Activated CD4-positive, alpha-beta T cell treated with anti-CD3 and anti-CD28 coated beads for 36 hours (primary cell): ENCODE measurements at regions not wholly inside any gene's neighbourhood (a gene's known extent, or its start where the extent isn't known, plus 50 kb on each side); places are given as distances from the start of the nearest gene placed in this dataset.

Experiments used
- ATAC-seq: fragments of 200-7000 bp; cut with Tn5 transposase; one replicate; pipeline ENCODE4 v1.10.0; 2021; ENCODE audit warnings: mild to moderate bottlenecking, moderate library complexity
- CTCF ChIA-PET: fragments of 350-600 bp; sonication (Branson Sonifier 250); formaldehyde crosslinking; loops from one replicate; lab custom pipeline; 2021; ENCODE audit warnings: antibody characterized with exemption; lab: Charles Lee
- POLR2A ChIA-PET: fragments of 350-600 bp; sonication (Branson Sonifier 250); formaldehyde crosslinking; loops from one replicate; lab custom pipeline; 2021; ENCODE audit warnings: antibody characterized with exemption, inconsistent platforms; lab: Charles Lee
- DNase-seq: peaks from one replicate; pipeline ENCODE4 v3.0.0-alpha.2; 2020
- H3K27ac Mint-ChIP-seq: one replicate; pipeline ENCODE4 v1.8.0; 2021; ENCODE audit warnings: mixed read lengths
- H3K27me3 Mint-ChIP-seq: one replicate; pipeline ENCODE4 v1.8.0; 2021; ENCODE audit warnings: mixed read lengths
- H3K36me3 Mint-ChIP-seq: one replicate; pipeline ENCODE4 v1.8.0; 2021; ENCODE audit warnings: low read depth, mixed read lengths
- H3K4me1 Mint-ChIP-seq: one replicate; pipeline ENCODE4 v1.8.0; 2021; ENCODE audit warnings: mixed read lengths
- H3K4me3 Mint-ChIP-seq: one replicate; pipeline ENCODE4 v1.8.0; 2021; ENCODE audit warnings: mild to moderate bottlenecking, moderate library complexity, mixed read lengths
- H3K9me3 Mint-ChIP-seq: one replicate; pipeline ENCODE4 v1.8.0; 2021; ENCODE audit warnings: low read depth, mixed read lengths
- intact Hi-C, 2 experiments: fragments of 100-400 bp; cut with DNase I in 1 of 2; cut with micrococcal nuclease in 1 of 2; formaldehyde crosslinking; loops; one replicate each; pipeline versions ENCODE4 v1.14.2 to v1.15.1; 2022 to 2024; cut with DNase I, micrococcal nuclease

- peaks cover 25% of the 10 kb centered on the region for H3K4me1 Mint-ChIP-seq
Observed at GRCh38 chr3:177282119-177282655, 84.9 kb upstream of the TBL1XR1 start.

DNA sequence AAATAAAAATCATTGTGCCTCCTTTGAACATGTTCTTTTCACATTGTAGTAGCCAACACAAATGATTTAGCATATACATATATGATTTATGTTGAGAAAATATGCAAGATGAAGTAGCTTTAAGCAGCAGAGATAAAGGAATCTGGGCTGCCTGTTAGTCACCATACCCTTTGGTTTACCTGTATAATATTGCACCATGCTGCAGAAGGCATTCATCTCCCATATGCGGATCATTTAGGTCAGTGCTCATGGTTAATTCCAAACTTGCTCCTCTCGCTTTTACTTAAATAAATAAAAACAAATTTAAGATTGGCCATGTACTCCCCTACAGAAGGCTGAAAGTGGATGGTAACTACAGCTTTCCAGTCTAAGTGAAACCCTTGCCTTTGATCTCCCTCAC is 86.7 kb upstream of the TBL1XR1 start:
- DNase-seq = no peak
- Mint-ChIP-seq H3K27ac (no peak overlapping the region), H3K27me3 (no peaks in the 10 kb centered on the region), H3K36me3 (no peaks in the 10 kb centered on the region), H3K4me1 (peaks cover 25% of the 10 kb centered on the region), H3K4me3 (no peak overlapping the region), H3K9me3 (no peaks in the 10 kb centered on the region)
- ChIA-PET CTCF (no interaction called here), POLR2A (no interaction called here)
- intact Hi-C loops = no loop called here
- ATAC-seq = no peak

More at GRCh38 chr3:177282119-177282655, 84.9 kb upstream of the TBL1XR1 start:
- Mint-ChIP-seq H3K36me3 (no peaks in the 10 kb centered on the region), H3K4me3 (no peak overlapping the region), H3K27ac (no peak overlapping the region), H3K9me3 (no peaks in the 10 kb centered on the region), H3K27me3 (no peaks in the 10 kb centered on the region)
- intact Hi-C loops = no loop called here
- no peak for ATAC-seq
- POLR2A ChIA-PET = no interaction called here
- no peak for DNase-seq
- CTCF ChIA-PET = interaction anchor here (0.8 kb wide), 1 partner anchor 14 kb away, joined by 3 read pairs; no protein-coding TSS in a partner anchor

DNA sequence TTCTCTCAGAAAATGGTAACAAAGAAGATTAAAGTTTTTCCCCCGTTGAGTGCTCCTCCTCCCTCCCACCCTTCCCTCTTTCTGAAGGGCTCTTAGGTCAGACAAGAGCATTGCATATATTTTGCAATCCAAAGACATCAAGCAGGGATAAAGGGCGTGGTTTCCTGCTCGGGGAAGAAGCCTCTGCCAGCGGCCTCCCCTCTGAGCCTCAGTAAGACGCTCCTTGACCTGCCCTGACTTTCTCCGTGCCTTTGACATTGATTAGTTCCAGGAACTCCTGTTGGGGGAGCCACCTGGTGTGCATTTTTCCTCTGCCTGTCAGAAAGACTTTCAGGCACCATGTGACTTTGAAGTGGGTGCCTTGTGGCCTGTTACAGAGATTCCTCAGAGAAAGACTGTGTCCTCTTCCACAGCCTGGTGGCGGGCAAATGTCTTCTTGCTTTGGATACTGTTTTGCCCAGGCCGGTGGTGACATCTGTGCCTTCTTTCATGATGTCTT is 87.2 kb upstream of the TBL1XR1 start:
- H3K36me3 Mint-ChIP-seq = no peaks in the 10 kb centered on the region
- H3K9me3 Mint-ChIP-seq = no peaks in the 10 kb centered on the region
- POLR2A ChIA-PET = no interaction called here
- H3K27ac Mint-ChIP-seq = no peak overlapping the region
- no peak overlapping the region for H3K4me3 Mint-ChIP-seq
- intact Hi-C loops = no loop called here
- DNase-seq (peak; percentile 61), ATAC-seq (peak; percentile 81)
- H3K27me3 Mint-ChIP-seq = no peaks in the 10 kb centered on the region
- H3K4me1 Mint-ChIP-seq = peaks cover 25% of the 10 kb centered on the region
- CTCF ChIA-PET = no interaction called here

GRCh38 chr3:177286034-177286433 is 88.8 kb upstream of the TBL1XR1 start:
- Mint-ChIP-seq H3K27me3 (no peaks in the 10 kb centered on the region), H3K4me3 (no peak overlapping the region), H3K27ac (no peak overlapping the region), H3K36me3 (no peaks in the 10 kb centered on the region), H3K4me1 (peaks cover 19% of the 10 kb centered on the region), H3K9me3 (no peaks in the 10 kb centered on the region)
- DNase-seq (no peak), ATAC-seq (no peak)
- POLR2A ChIA-PET = no interaction called here
- intact Hi-C loops = no loop called here
- CTCF ChIA-PET = no interaction called here

DNA sequence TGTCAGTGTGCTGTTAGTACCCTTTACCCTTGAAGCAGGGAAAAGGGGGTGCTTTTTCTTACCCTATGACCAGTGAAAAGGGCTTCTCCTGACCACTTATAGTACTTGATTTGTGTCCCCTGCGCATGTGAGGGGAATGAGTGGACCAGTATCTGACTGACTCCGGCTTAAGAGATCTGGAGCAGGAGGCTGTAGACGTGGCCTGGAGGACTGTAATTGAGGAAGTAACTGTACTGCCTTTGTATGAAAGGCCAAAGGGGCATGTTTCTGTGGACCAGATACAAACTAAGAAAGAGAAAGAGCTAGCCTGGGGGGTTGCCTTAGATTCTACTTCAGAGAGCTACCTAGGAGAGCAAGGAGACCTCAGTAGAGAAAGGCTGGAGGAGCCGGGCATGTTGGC is 89.9 kb upstream of the TBL1XR1 start:
- ChIA-PET CTCF (no interaction called here), POLR2A (no interaction called here)
- Mint-ChIP-seq H3K36me3 (no peaks in the 10 kb centered on the region), H3K9me3 (no peaks in the 10 kb centered on the region), H3K4me3 (no peak overlapping the region), H3K4me1 (peaks cover 7% of the 10 kb centered on the region), H3K27me3 (no peaks in the 10 kb centered on the region), H3K27ac (no peak overlapping the region)
- intact Hi-C loops = no loop called here
- no peak for DNase-seq
- ATAC-seq = no peak

DNA sequence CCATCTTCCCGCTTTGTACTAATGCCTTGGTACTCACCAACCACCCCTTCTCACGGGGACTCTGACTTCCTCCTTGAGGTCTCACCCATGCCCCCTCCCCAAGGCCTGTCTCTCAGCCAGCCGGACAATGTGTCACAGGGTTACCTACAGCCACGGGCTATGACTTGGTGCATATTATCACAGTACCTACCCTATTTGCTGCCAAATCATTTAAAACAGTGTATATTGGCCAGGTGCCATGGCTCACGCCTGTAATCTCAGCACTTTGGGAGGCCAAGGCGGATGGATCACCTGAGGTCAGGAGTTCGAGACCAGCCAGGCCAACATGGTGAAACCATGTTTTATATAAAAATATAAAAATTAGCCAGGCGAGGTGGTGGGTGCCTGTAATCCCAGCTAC is 93.4 kb upstream of the TBL1XR1 start:
- ATAC-seq (no peak), DNase-seq (no peak)
- H3K4me1 Mint-ChIP-seq = no peaks in the 10 kb centered on the region
- POLR2A ChIA-PET = no interaction called here
- no peak overlapping the region for H3K27ac Mint-ChIP-seq
- no peak overlapping the region for H3K4me3 Mint-ChIP-seq
- no peaks in the 10 kb centered on the region for H3K27me3 Mint-ChIP-seq
- intact Hi-C loops = no loop called here
- no peaks in the 10 kb centered on the region for H3K36me3 Mint-ChIP-seq
- CTCF ChIA-PET = no interaction called here
- no peaks in the 10 kb centered on the region for H3K9me3 Mint-ChIP-seq

DNA sequence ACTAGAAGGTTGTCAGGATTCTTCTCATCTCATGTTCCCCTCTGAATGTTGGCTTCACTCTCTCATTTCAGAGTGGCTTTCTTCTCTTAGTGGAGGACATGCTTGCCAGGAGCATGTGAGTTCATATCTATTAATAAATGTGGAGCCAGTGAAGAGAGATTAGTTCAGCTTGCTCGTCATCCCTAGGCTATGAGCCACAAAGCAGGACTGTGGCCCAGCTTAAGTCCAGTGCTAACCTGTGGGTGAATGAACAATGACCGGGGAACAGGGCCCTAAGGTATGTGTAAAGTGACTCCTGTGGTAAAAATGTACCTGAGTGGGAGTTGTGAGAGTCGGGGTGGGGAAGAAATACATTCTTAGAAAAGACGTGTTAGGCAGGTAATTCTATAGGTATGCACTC is 96.9 kb upstream of the TBL1XR1 start:
- ChIA-PET POLR2A (no interaction called here), CTCF (no interaction called here)
- no peak overlapping the region for H3K4me3 Mint-ChIP-seq
- no peaks in the 10 kb centered on the region for H3K4me1 Mint-ChIP-seq
- H3K27ac Mint-ChIP-seq = no peak overlapping the region
- intact Hi-C loops = no loop called here
- ATAC-seq = no peak
- no peaks in the 10 kb centered on the region for H3K27me3 Mint-ChIP-seq
- no peaks in the 10 kb centered on the region for H3K36me3 Mint-ChIP-seq
- no peaks in the 10 kb centered on the region for H3K9me3 Mint-ChIP-seq
- no peak for DNase-seq

- no peak overlapping the region for H3K4me3 Mint-ChIP-seq
- no peak for DNase-seq
- H3K36me3 Mint-ChIP-seq = no peaks in the 10 kb centered on the region
- H3K27ac Mint-ChIP-seq = no peak overlapping the region
- ChIA-PET POLR2A (no interaction called here), CTCF (no interaction called here)
- no peak for ATAC-seq
- H3K27me3 Mint-ChIP-seq = no peaks in the 10 kb centered on the region
- H3K9me3 Mint-ChIP-seq = no peaks in the 10 kb centered on the region
- H3K4me1 Mint-ChIP-seq = no peaks in the 10 kb centered on the region
- intact Hi-C loops = no loop called here
Observed at GRCh38 chr3:177295116-177295515, 97.8 kb upstream of the TBL1XR1 start.

DNA sequence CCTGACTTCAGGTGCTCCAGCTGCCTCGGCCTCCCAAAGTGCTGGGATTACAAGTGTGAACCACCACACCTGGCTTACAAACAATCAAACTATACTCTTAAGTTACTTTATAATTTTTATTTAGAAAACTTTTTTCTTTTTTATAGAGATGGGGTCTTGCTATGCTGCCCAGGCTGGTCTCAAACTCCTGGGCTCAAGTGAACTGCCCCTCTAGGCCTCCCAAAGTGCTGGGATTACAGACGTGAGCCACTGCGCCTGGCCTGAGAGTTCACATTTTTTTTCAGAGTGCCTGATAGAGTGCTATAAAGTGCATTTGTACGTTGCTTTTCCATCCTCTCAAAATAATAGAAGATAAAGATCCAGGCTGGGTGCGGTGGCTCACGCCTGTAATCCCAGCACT is 102.0 kb upstream of the TBL1XR1 start:
- CTCF ChIA-PET = interaction anchor here (0.6 kb wide), 1 partner anchor 514 kb away, joined by 3 read pairs; no protein-coding TSS in a partner anchor
- no peaks in the 10 kb centered on the region for H3K36me3 Mint-ChIP-seq
- H3K27ac Mint-ChIP-seq = no peak overlapping the region
- POLR2A ChIA-PET = no interaction called here
- DNase-seq (no peak), ATAC-seq (no peak)
- H3K27me3 Mint-ChIP-seq = no peaks in the 10 kb centered on the region
- no peak overlapping the region for H3K4me3 Mint-ChIP-seq
- no peaks in the 10 kb centered on the region for H3K9me3 Mint-ChIP-seq
- H3K4me1 Mint-ChIP-seq = no peaks in the 10 kb centered on the region
- intact Hi-C loops = no loop called here

GRCh38 chr3:177300039-177300833 is 103.0 kb upstream of the TBL1XR1 start:
- H3K27me3 Mint-ChIP-seq = no peaks in the 10 kb centered on the region
- ATAC-seq (no peak), DNase-seq (no peak)
- POLR2A ChIA-PET = no interaction called here
- no peak overlapping the region for H3K27ac Mint-ChIP-seq
- H3K4me3 Mint-ChIP-seq = no peak overlapping the region
- intact Hi-C loops = no loop called here
- no peaks in the 10 kb centered on the region for H3K36me3 Mint-ChIP-seq
- H3K4me1 Mint-ChIP-seq = no peaks in the 10 kb centered on the region
- CTCF ChIA-PET = interaction anchor here (0.6 kb wide), 1 partner anchor 513 kb away, joined by 3 read pairs; no protein-coding TSS in a partner anchor
- no peaks in the 10 kb centered on the region for H3K9me3 Mint-ChIP-seq

GRCh38 chr3:177300842-177301241 is 103.6 kb upstream of the TBL1XR1 start:
- ATAC-seq = no peak
- Mint-ChIP-seq H3K27me3 (no peaks in the 10 kb centered on the region), H3K4me1 (no peaks in the 10 kb centered on the region), H3K4me3 (no peak overlapping the region), H3K36me3 (no peaks in the 10 kb centered on the region), H3K27ac (no peak overlapping the region), H3K9me3 (no peaks in the 10 kb centered on the region)
- CTCF ChIA-PET = no interaction called here
- no peak for DNase-seq
- POLR2A ChIA-PET = no interaction called here
- intact Hi-C loops = no loop called here

GRCh38 chr3:177306252-177306651 is 109.0 kb upstream of the TBL1XR1 start:
- H3K27ac Mint-ChIP-seq = no peak overlapping the region
- no peak for ATAC-seq
- H3K4me3 Mint-ChIP-seq = no peak overlapping the region
- no peaks in the 10 kb centered on the region for H3K36me3 Mint-ChIP-seq
- H3K27me3 Mint-ChIP-seq = peaks cover 2% of the 10 kb centered on the region
- DNase-seq = no peak
- H3K9me3 Mint-ChIP-seq = no peaks in the 10 kb centered on the region
- H3K4me1 Mint-ChIP-seq = no peaks in the 10 kb centered on the region
- POLR2A ChIA-PET = no interaction called here
- intact Hi-C loops = no loop called here
- CTCF ChIA-PET = no interaction called here
